Kidney capillary endothelial cell (primary cell): ENCODE measurements at regions not wholly inside any gene's neighbourhood (a gene's known extent, or its start where the extent isn't known, plus 50 kb on each side); places are given as distances from the start of the nearest gene placed in this dataset.
A peak's percentile ranks its signal among the peaks of the same experiment; 100 is the strongest.
"Not testable (repeated sequence)": the region's sequence is repeated elsewhere in the genome, so short reads cannot be mapped to it uniquely, and the experiment has no call there.

ENCODE experiments used
- DNase-seq: peaks from one replicate; pipeline ENCODE4 v3.0.0-alpha.2; 2018; ENCODE audit warnings: low spot score

GRCh38 chr7:65145710-65146109 lies 139.2 kb upstream of the ERV3-1 start:
- DNase-seq, result not testable (repeated sequence)

GRCh38 chr7:65145008-65145407 lies 138.5 kb upstream of the ERV3-1 start:
- DNase-seq, result not testable (repeated sequence)

GRCh38 chr7:65144557-65144956 lies 138.1 kb upstream of the ERV3-1 start:
- not testable (repeated sequence) for DNase-seq

- not testable (repeated sequence) for DNase-seq
Observed at GRCh38 chr7:65144119-65144518, 137.6 kb upstream of the ERV3-1 start.

- DNase-seq, result not testable (repeated sequence)
Observed at GRCh38 chr7:65141894-65142293, 135.4 kb upstream of the ERV3-1 start.

GRCh38 chr7:65141405-65141778 lies 134.9 kb upstream of the ERV3-1 start:
- not testable (repeated sequence) for DNase-seq

GRCh38 chr7:65140543-65141404 lies 134.3 kb upstream of the ERV3-1 start:
- DNase-seq, result not testable (repeated sequence)

GRCh38 chr7:65136850-65137249 lies 130.4 kb upstream of the ERV3-1 start:
- not testable (repeated sequence) for DNase-seq

GRCh38 chr7:65133087-65133486 lies 126.6 kb upstream of the ERV3-1 start:
- not testable (repeated sequence) for DNase-seq

GRCh38 chr7:65132256-65132655 lies 125.8 kb upstream of the ERV3-1 start:
- DNase-seq, result not testable (repeated sequence)

- not testable (repeated sequence) for DNase-seq
Observed at GRCh38 chr7:65127364-65127763, 120.9 kb upstream of the ERV3-1 start.

GRCh38 chr7:65124600-65124999 lies 118.1 kb upstream of the ERV3-1 start:
- DNase-seq, result not testable (repeated sequence)

- not testable (repeated sequence) for DNase-seq
Observed at GRCh38 chr7:65105650-65106203, 99.2 kb upstream of the ERV3-1 start.

- not testable (repeated sequence) for DNase-seq
Observed at GRCh38 chr7:65100499-65100898, 94.0 kb upstream of the ERV3-1 start.

- DNase-seq, result not testable (repeated sequence)
Observed at GRCh38 chr7:65081669-65082055, 75.2 kb upstream of the ERV3-1 start.

- peak; percentile 65 for DNase-seq
Observed at GRCh38 chr7:65080799-65081668, 74.5 kb upstream of the ERV3-1 start.

- DNase-seq, result not testable (repeated sequence)
Observed at GRCh38 chr7:65074959-65075358, 68.5 kb upstream of the ERV3-1 start.

GRCh38 chr7:65073160-65073559 lies 66.7 kb upstream of the ERV3-1 start:
- not testable (repeated sequence) for DNase-seq

- not testable (repeated sequence) for DNase-seq
Observed at GRCh38 chr7:65071854-65072431, 65.5 kb upstream of the ERV3-1 start.

- not testable (repeated sequence) for DNase-seq
Observed at GRCh38 chr7:65069476-65069875, 63.0 kb upstream of the ERV3-1 start.

GRCh38 chr7:65062566-65062965 lies 56.1 kb upstream of the ERV3-1 start:
- not testable (repeated sequence) for DNase-seq

GRCh38 chr7:65059247-65059646 lies 52.8 kb upstream of the ERV3-1 start:
- DNase-seq, result not testable (repeated sequence)
